HCT116 (cell line): ENCODE measurements at regions not wholly inside any gene's neighbourhood (a gene's known extent, or its start where the extent isn't known, plus 50 kb on each side); places are given as distances from the start of the nearest gene placed in this dataset.
A peak's percentile ranks its signal among the peaks of the same experiment; 100 is the strongest.

Source experiments
- ATAC-seq: fragments of 200-7000 bp; cut with Tn5 transposase; 2 replicates; pipeline ENCODE4 v1.9.1; 2020; ENCODE audit warnings: mild to moderate bottlenecking, moderate library complexity
- BruUV-seq: library from RNA; stranded (reverse); fragments of 400-500 nt; replicated peaks from 2 replicates; lab custom pipeline; 2021; lab: Mats Ljungman, UMichigan
- CTCF ChIA-PET: fragments of 300-600 bp; sonication (Branson Sonifier 250); formaldehyde crosslinking; loops from one replicate; lab custom pipeline; 2021; ENCODE audit warnings: antibody characterized with exemption; lab: Charles Lee
- POLR2A ChIA-PET: fragments of 300-600, 350-600 bp; sonication (Branson Sonifier 250); formaldehyde crosslinking; loops from one replicate; lab custom pipeline; 2021; ENCODE audit warnings: antibody characterized with exemption; lab: Charles Lee
- RAD21 ChIA-PET, 2 experiments: fragments of 300-600 bp; sonication (Branson Sonifier 250); formaldehyde crosslinking; loops; one replicate each; lab custom pipeline; 2023; ENCODE audit warnings: low total read pairs in 2 of 2; ENCODE audit not compliant: uncharacterized antibody in 2 of 2, unreplicated experiment in 2 of 2, low non-redundant PET in 1 of 2; lab: Charles Lee
- DNase-seq: peaks from one replicate; pipeline ENCODE4 v3.0.0-alpha.2; 2010; ENCODE audit warnings: low read depth, low spot score
- H2AFZ ChIP-seq: fragments of 200-600 bp; shearing (Covaris generic), sonication (generic); 2 replicates; pipeline ENCODE4 v1.6.1; 2017; ENCODE audit warnings: low read depth, mixed run types, mixed read lengths, antibody characterized with exemption, low read length; ENCODE audit not compliant: poor library complexity, severe bottlenecking
- H3K27ac ChIP-seq: 2 replicates; pipeline ENCODE4 v1.5.1; 2012; ENCODE audit warnings: low read depth, low read length
- H3K27me3 ChIP-seq: fragments of 200-600 bp; sonication (generic); 2 replicates; pipeline ENCODE4 v1.6.1; 2016; ENCODE audit warnings: mixed run types, low read length, mixed read lengths; ENCODE audit not compliant: insufficient read depth
- H3K36me3 ChIP-seq, 2 experiments: fragments of 200-500 bp in 1 of 2; fragments of 200-600 bp in 1 of 2; sonication (Bioruptor generic) in 1 of 2; sonication (generic) in 1 of 2; 2 replicates each; pipeline versions ENCODE4 v1.5.1 to v1.6.1; 2014 to 2016; ENCODE audit warnings: low read length in 2 of 2, inconsistent platforms in 1 of 2, mixed read lengths in 1 of 2, mixed run types in 1 of 2; ENCODE audit not compliant: insufficient read depth in 2 of 2, control insufficient read depth in 1 of 2
- H3K4me1 ChIP-seq, 2 experiments: fragments of 200-600 bp in 1 of 2; sonication (generic) in 1 of 2; 2 replicates each; pipeline versions ENCODE4 v1.5.1 to v1.6.1; 2012 to 2017; ENCODE audit warnings: low read length in 2 of 2, inconsistent platforms in 1 of 2, mild to moderate bottlenecking in 1 of 2, mixed read lengths in 1 of 2, mixed run types in 1 of 2, moderate library complexity in 1 of 2; ENCODE audit not compliant: insufficient read depth in 2 of 2, control insufficient read depth in 1 of 2
- H3K4me2 ChIP-seq: fragments of 200-600 bp; sonication (generic); 2 replicates; pipeline ENCODE4 v1.6.1; 2017; ENCODE audit warnings: mixed run types, low read length, mixed read lengths
- H3K4me3 ChIP-seq, 2 experiments: fragments of 200-600 bp in 1 of 2; sonication (generic) in 1 of 2; replicated peaks in 1 of 2; 2 replicates each; pipeline ENCODE4 v1.5.1; 2011 to 2016; ENCODE audit warnings: low read length in 2 of 2, control low read depth in 1 of 2, low read depth in 1 of 2, mild to moderate bottlenecking in 1 of 2, mixed read lengths in 1 of 2, mixed run types in 1 of 2
- H3K79me2 ChIP-seq: fragments of 200-600 bp; sonication (generic); 2 replicates; pipeline ENCODE4 v1.6.1; 2017; ENCODE audit warnings: mild to moderate bottlenecking, mixed run types, low read length, moderate library complexity, mixed read lengths; ENCODE audit not compliant: insufficient read depth
- H3K9ac ChIP-seq: fragments of 200-600 bp; sonication (generic); 2 replicates; pipeline ENCODE4 v1.6.1; 2016; ENCODE audit warnings: low read length, mixed read lengths
- H3K9me2 ChIP-seq: fragments of 200-600 bp; sonication (generic), shearing (Covaris generic); 2 replicates; pipeline ENCODE4 v1.6.1; 2017; ENCODE audit warnings: mixed run types, mild to moderate bottlenecking, moderate library complexity; ENCODE audit not compliant: insufficient read depth
- H3K9me3 ChIP-seq, 2 experiments: fragments of 200-500 bp in 1 of 2; fragments of 200-600 bp in 1 of 2; sonication (Bioruptor generic) in 1 of 2; sonication (generic) in 1 of 2; 2 replicates each; pipeline ENCODE4 v1.6.1; 2014 to 2017; ENCODE audit warnings: low read length in 2 of 2, mixed read lengths in 2 of 2, inconsistent platforms in 1 of 2, low read depth in 1 of 2, mild to moderate bottlenecking in 1 of 2, mixed run types in 1 of 2, moderate library complexity in 1 of 2; ENCODE audit not compliant: control insufficient read depth in 1 of 2, insufficient read depth in 1 of 2
- H4K20me1 ChIP-seq: fragments of 200-600 bp; sonication (generic), shearing (Covaris generic); 2 replicates; pipeline ENCODE4 v1.6.1; 2017; ENCODE audit warnings: mixed run types, mild to moderate bottlenecking, moderate library complexity; ENCODE audit not compliant: insufficient read depth
- CEBPB ChIP-seq: IDR thresholded peaks from 2 replicates; pipeline ENCODE4 v1.6.1; 2012; ENCODE audit warnings: low read depth
- EZH2 ChIP-seq: fragments of 200-600 bp; sonication (generic); IDR thresholded peaks from 2 replicates; pipeline ENCODE4 v1.6.1; 2017; ENCODE audit warnings: antibody characterized with exemption, mixed run types
- EZH2phosphoT487 ChIP-seq: fragments of 200-600 bp; IDR thresholded peaks from 2 replicates; pipeline ENCODE4 v1.6.1; 2018; ENCODE audit warnings: antibody characterized with exemption, borderline replicate concordance
- FOSL1 ChIP-seq: IDR thresholded peaks from 2 replicates; pipeline ENCODE4 v1.6.1; 2012; ENCODE audit warnings: low read depth
- JUND ChIP-seq: IDR thresholded peaks from 2 replicates; pipeline ENCODE4 v1.6.1; 2012
- RAD21 ChIP-seq: IDR thresholded peaks from 2 replicates; pipeline ENCODE4 v1.6.1; 2012; ENCODE audit warnings: low read depth, mild to moderate bottlenecking
- ZFX ChIP-seq: fragments of 450-650 bp; IDR thresholded peaks from 2 replicates; pipeline ENCODE4 v1.6.1; 2017
- ZNF274 ChIP-seq: fragments of 200-500 bp; sonication (Bioruptor generic); IDR thresholded peaks from 2 replicates; pipeline ENCODE4 v1.6.1; 2014; ENCODE audit warnings: mild to moderate bottlenecking, low read depth, low read length, inconsistent platforms
- intact Hi-C: fragments of 100-400 bp; cut with micrococcal nuclease; formaldehyde crosslinking; loops from 2 replicates; pipeline ENCODE4 v1.10.0; 2022
- TF ChIP-seq, protein P1 (sequence below): IDR thresholded peaks from 2 replicates; pipeline ENCODE4 v1.6.1; 2011; ENCODE audit warnings: mild to moderate bottlenecking, low read length, moderate library complexity; ENCODE audit not compliant: insufficient replicate concordance; ENCODE audit errors: extremely low read depth

DNA sequence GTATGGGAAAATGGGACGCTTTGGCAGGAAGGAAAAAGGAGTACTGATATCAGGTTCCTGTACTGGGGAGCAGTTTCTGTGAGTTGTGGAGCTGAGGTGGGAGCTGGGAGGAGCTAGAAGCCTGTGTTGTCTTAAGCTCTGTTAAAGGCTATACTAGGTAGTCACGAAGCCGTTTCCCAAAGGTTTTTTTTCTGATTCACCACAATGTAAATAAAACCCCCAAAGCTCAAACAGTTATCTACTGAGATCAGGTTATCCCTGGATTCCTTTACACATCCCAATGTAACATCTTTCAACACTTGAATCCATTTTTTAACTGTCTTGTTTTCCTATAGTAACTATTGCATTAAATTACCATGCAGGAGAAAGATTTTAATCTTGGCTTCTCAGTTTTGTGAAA, 297.4 kb upstream of the SFRP2 start (continued):
- TF ChIP-seq CEBPB, result no peak
- no peak for TF ChIP-seq EZH2
- no peak for TF ChIP-seq ZNF274
- TF ChIP-seq, protein P1, sequence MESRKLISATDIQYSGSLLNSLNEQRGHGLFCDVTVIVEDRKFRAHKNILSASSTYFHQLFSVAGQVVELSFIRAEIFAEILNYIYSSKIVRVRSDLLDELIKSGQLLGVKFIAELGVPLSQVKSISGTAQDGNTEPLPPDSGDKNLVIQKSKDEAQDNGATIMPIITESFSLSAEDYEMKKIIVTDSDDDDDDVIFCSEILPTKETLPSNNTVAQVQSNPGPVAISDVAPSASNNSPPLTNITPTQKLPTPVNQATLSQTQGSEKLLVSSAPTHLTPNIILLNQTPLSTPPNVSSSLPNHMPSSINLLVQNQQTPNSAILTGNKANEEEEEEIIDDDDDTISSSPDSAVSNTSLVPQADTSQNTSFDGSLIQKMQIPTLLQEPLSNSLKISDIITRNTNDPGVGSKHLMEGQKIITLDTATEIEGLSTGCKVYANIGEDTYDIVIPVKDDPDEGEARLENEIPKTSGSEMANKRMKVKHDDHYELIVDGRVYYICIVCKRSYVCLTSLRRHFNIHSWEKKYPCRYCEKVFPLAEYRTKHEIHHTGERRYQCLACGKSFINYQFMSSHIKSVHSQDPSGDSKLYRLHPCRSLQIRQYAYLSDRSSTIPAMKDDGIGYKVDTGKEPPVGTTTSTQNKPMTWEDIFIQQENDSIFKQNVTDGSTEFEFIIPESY, result no peak
- no peak for TF ChIP-seq EZH2phosphoT487

GRCh38 chr4:154084864-154085263, 296.0 kb upstream of the SFRP2 start:
- Histone ChIP-seq H3K4me3 (no peak overlapping the region), H3K9ac (no peak overlapping the region), H2AFZ (no peak overlapping the region), H3K27ac (no peak overlapping the region), H3K79me2 (no peaks in the 10 kb centered on the region), H3K9me3 (no peaks in the 10 kb centered on the region), H3K4me1 (peaks cover 0 to 8% of the 10 kb centered on the region in 2 experiments; a peak in 1 of 4 replicates), H3K27me3 (0 out of 2 replicates have a peak, but pooled peaks cover 2% of the 10 kb centered on the region), H4K20me1 (no peaks in the 10 kb centered on the region), H3K4me2 (no peak overlapping the region), H3K36me3 (no peaks in the 10 kb centered on the region), H3K9me2 (no peaks in the 10 kb centered on the region)
- RAD21 ChIA-PET, result no interaction called here
- CTCF ChIA-PET, result no interaction called here
- intact Hi-C loops, result no loop called here
- POLR2A ChIA-PET, result no interaction called here
- DNase-seq, result no peak
- BruUV-seq, result no TSS peak
- ATAC-seq, result peak; percentile 68
- TF ChIP-seq JUND (peak; percentile 47), ZFX (no peak), FOSL1 (peak; percentile 54), RAD21 (no peak)
